AG10803 (cell line): ENCODE measurements at regions not wholly inside any gene's neighbourhood (a gene's known extent, or its start where the extent isn't known, plus 50 kb on each side); places are given as distances from the start of the nearest gene placed in this dataset.
"Not testable (repeated sequence)": the region's sequence is repeated elsewhere in the genome, so short reads cannot be mapped to it uniquely, and the experiment has no call there.

ENCODE experiments used
- DNase-seq: peaks from one replicate; pipeline ENCODE4 v3.0.0; 2010; ENCODE audit warnings: low read depth
- H3K4me3 ChIP-seq: 2 replicates; pipeline ENCODE4 v1.5.1; 2011; ENCODE audit warnings: mild to moderate bottlenecking, low read length, control low read depth
- TF ChIP-seq, protein P1 (sequence below): conservative IDR thresholded peaks from 2 replicates; pipeline ENCODE4 v1.5.1; 2011; ENCODE audit warnings: mild to moderate bottlenecking, low read length, control low read depth, inconsistent platforms

DNA sequence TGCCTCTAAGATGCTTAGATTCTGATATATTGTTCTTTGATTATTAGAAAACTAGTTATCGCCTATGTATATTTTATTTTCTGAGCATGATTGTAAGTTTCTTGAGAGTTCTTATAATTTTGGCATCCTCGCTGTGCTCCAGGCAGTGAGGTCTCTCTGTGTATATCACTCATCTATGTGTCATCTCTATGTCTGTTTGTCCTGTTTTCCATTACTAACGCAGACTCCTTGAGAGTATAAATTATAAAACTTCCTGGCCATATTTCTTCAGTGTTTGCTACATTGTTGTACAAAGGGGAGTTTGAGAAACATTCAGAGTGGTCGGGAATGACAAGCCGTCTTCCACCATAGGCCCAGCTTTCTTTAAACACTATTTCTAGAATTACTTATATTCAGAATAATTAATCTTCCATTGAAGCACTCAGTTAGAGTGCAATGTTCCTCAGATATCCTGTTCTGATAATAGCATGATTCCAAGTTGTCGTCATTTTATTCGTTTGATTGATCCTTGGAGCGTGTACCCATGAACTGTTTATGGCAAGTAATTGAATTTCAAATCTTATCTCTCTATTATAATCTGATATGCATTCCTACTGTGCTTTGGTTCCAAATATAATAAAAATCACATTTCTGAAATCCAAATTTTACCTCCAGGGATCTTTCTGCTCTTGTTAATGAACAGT lies 206.6 kb downstream of the BAMBI start:
- TF ChIP-seq, protein P1, sequence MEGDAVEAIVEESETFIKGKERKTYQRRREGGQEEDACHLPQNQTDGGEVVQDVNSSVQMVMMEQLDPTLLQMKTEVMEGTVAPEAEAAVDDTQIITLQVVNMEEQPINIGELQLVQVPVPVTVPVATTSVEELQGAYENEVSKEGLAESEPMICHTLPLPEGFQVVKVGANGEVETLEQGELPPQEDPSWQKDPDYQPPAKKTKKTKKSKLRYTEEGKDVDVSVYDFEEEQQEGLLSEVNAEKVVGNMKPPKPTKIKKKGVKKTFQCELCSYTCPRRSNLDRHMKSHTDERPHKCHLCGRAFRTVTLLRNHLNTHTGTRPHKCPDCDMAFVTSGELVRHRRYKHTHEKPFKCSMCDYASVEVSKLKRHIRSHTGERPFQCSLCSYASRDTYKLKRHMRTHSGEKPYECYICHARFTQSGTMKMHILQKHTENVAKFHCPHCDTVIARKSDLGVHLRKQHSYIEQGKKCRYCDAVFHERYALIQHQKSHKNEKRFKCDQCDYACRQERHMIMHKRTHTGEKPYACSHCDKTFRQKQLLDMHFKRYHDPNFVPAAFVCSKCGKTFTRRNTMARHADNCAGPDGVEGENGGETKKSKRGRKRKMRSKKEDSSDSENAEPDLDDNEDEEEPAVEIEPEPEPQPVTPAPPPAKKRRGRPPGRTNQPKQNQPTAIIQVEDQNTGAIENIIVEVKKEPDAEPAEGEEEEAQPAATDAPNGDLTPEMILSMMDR: no peak
- no peak for DNase-seq
- no peak overlapping the region for H3K4me3 ChIP-seq

GRCh38 chr10:28890121-28890950 lies 213.0 kb downstream of the BAMBI start:
- no peak overlapping the region for H3K4me3 ChIP-seq
- no peak for DNase-seq
- TF ChIP-seq, protein P1: no peak

- DNase-seq: no peak
- no peak overlapping the region for H3K4me3 ChIP-seq
- TF ChIP-seq, protein P1: no peak
These were observed 213.9 kb downstream of the BAMBI start for GRCh38 chr10:28891058-28891713.

DNA sequence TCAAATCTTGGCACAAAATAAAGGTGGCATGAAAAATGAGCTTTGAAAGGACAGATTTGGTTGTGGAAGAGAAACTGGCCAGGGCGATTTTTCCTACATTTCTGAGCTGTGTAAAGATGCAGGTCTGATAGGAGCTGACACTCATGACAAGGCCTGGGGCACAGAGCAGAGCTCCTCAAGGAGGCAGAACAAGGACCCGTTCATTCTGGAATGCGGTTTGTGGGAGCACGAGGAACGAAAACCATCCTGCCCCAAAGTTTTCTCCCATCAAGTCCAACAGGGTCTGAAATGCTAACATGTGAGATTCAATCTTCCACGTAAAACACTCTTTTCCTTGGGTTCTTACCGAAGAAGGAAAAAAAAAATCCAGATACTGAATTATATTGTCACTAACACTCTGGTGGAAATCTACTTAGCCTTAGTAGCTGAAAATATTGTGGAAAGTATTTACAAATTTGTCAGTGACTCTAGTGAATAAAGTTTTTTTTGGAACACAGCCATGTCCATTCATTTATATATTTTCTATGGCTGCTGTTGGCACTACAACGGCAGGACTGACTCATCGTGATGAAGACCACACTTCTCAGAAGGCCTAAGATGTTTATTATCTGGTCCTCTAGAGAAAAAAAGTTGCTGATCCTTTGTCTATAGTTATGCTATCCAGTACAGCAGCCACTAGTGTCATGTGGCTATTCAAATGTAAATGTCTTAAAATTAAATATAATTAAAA lies 215.7 kb downstream of the BAMBI start:
- H3K4me3 ChIP-seq: no peak overlapping the region
- no peak for DNase-seq
- TF ChIP-seq, protein P1: no peak

GRCh38 chr10:28894146-28894545 lies 216.8 kb downstream of the BAMBI start:
- no peak for DNase-seq
- TF ChIP-seq, protein P1: no peak
- no peak overlapping the region for H3K4me3 ChIP-seq

DNA sequence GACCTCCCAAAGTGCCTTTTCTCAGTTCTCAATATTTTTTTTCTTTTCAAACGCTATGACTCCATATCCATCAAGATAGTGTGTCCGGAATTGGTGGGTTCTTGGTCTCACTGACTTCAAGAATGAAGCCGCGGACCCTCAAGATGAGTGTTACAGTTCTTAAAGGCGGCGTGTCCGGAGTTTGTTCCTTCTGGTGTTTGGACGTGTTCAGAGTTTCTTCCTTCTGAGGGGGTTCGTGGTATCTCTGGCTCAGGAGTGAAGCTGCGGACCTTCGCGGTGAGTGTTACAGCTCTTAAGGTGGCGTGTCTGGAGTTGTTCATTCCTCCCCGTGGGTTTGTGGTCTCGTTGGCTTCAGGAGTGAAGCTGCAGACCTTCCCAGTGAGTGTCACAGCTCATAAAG lies 218.3 kb downstream of the BAMBI start:
- not testable (repeated sequence) for H3K4me3 ChIP-seq, DNase-seq

GRCh38 chr10:28896791-28897409 lies 219.6 kb downstream of the BAMBI start:
- DNase-seq: not testable (repeated sequence)

More at GRCh38 chr10:28896791-28897409, 219.6 kb downstream of the BAMBI start:
- not testable (repeated sequence) for H3K4me3 ChIP-seq
